ENCODE measurements at regions not wholly inside any gene's neighbourhood (a gene's known extent, or its start where the extent isn't known, plus 50 kb on each side); places are given as distances from the start of the nearest gene placed in this dataset.

DNA sequence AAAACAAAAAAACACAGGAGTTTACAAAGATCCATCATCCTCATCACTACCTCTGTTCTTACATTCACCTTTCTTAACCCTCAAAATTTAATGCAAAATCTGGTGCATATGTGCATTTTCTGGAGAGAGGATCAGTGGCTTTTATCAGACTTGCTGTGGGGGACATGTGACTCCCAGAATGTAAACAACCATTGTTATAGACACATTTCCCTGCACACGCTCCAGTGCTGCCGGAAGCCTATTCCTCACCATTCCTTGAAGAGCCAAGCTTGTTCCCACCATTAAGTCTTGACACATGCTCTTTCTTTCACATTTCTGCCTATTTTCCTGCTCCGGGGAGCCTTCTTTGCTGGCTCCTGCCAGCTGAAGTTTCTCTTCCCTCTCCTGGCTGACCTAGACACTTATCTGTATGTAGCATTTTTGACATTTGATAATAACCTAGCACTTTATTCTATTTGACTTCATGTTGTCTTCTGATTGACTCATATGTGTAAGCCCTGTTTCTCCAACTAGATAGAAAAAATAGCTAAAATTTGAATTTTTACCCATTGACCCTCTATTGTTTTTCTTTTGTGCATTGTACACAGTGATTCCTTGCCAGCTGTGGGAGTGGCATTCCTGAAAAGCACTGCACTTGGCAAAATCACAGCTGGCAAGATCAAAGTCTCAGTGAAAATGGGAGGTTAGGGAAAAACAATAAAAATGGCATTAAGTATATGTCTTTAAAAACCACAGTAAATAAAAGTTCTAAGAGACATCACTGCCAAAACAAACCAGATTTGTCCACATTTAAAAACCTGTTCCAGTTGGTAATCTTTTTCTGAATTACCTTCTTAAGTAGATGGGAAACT, 76.8 kb upstream of the CIBAR2 start:
- Histone ChIP-seq H3K79me2 (ENCODE audit: insufficient read depth) (peaks cover 100% of the 10 kb centered on the region), H3K4me1 (ENCODE audit: insufficient read depth) (peaks cover 19% of the 10 kb centered on the region), H3K4me3 (no peak overlapping the region), H3K36me3 (ENCODE audit: low read depth) (peaks cover 13% of the 10 kb centered on the region), H2AFZ (no peak overlapping the region), H3K27me3 (replicated peaks; ENCODE audit: insufficient read depth) (no peaks in the 10 kb centered on the region), H3K27ac (no peak overlapping the region), H3K9me2 (ENCODE audit: insufficient read depth) (no peaks in the 10 kb centered on the region), H3K4me2 (ENCODE audit: unreplicated experiment) (no peak overlapping the region), H3F3A (ENCODE audit: insufficient read depth) (peaks cover 16% of the 10 kb centered on the region), H3K9me3 (ENCODE audit: low read depth) (no peaks in the 10 kb centered on the region), H3K9ac (no peak overlapping the region), H4K20me1 (ENCODE audit: insufficient read depth) (no peaks in the 10 kb centered on the region; the same call in 1 of the 2 replicates)
- no peak for TF ChIP-seq EZH2phosphoT487 (IDR thresholded peaks at IDR 0.05; ENCODE audit: insufficient read depth, low read depth)
- no peak for TF ChIP-seq EZH2 (IDR thresholded peaks at IDR 0.05; ENCODE audit: insufficient read depth, poor library complexity, severe bottlenecking)
- no peak for DNase-seq
- WGBS, 2 experiments (ENCODE audit: low coverage in 1 of 2, low lambda C conversion rate in 2 of 2, missing lambda C conversion rate in 2 of 2): 78 to 82% methylated on average over 3 of the region's 3 CpGs
- in situ Hi-C loops (cut with MboI): no loop called here

DNA sequence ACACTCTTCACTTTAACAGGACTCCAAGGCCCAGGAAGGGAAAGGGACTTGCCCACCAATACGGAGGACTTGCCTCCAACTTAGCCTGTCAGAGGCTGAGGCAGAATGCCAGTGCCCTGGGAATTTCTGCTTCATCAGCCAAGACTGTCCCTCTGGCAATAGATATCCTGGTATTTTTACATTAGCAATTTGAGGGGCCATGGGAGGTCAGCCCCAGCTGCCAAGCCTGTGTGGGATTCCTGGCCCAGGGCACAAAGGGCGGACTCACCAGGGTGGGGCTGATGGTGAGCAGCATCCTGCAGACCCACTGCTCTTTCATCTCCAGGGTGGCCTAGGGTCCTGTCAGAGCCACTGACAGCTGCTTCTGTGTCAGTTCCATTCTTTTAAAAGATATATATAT, 78.3 kb upstream of the CIBAR2 start:
- Histone ChIP-seq H2AFZ (no peak overlapping the region), H3K4me1 (ENCODE audit: insufficient read depth) (peaks cover 20% of the 10 kb centered on the region), H3K36me3 (ENCODE audit: low read depth) (no peaks in the 10 kb centered on the region; the same call in 1 of the 2 replicates), H3K9me2 (ENCODE audit: insufficient read depth) (no peaks in the 10 kb centered on the region), H3K4me3 (no peak overlapping the region), H3F3A (ENCODE audit: insufficient read depth) (peaks cover 19% of the 10 kb centered on the region), H3K27me3 (replicated peaks; ENCODE audit: insufficient read depth) (no peaks in the 10 kb centered on the region), H3K4me2 (ENCODE audit: unreplicated experiment) (no peak overlapping the region), H3K9me3 (ENCODE audit: low read depth) (no peaks in the 10 kb centered on the region), H3K79me2 (ENCODE audit: insufficient read depth) (peaks cover 100% of the 10 kb centered on the region), H3K9ac (no peak overlapping the region), H3K27ac (no peak overlapping the region), H4K20me1 (ENCODE audit: insufficient read depth) (no peaks in the 10 kb centered on the region; the same call in 1 of the 2 replicates)
- in situ Hi-C loops (cut with MboI): no loop called here
- DNase-seq: no peak
- 73 to 75% methylated on average over 2 of the region's 2 CpGs for WGBS, 2 experiments (ENCODE audit: low coverage in 1 of 2, low lambda C conversion rate in 2 of 2, missing lambda C conversion rate in 2 of 2)
- TF ChIP-seq EZH2phosphoT487 (IDR thresholded peaks at IDR 0.05; ENCODE audit: insufficient read depth, low read depth): no peak
- TF ChIP-seq EZH2 (IDR thresholded peaks at IDR 0.05; ENCODE audit: insufficient read depth, poor library complexity, severe bottlenecking): no peak

DNA sequence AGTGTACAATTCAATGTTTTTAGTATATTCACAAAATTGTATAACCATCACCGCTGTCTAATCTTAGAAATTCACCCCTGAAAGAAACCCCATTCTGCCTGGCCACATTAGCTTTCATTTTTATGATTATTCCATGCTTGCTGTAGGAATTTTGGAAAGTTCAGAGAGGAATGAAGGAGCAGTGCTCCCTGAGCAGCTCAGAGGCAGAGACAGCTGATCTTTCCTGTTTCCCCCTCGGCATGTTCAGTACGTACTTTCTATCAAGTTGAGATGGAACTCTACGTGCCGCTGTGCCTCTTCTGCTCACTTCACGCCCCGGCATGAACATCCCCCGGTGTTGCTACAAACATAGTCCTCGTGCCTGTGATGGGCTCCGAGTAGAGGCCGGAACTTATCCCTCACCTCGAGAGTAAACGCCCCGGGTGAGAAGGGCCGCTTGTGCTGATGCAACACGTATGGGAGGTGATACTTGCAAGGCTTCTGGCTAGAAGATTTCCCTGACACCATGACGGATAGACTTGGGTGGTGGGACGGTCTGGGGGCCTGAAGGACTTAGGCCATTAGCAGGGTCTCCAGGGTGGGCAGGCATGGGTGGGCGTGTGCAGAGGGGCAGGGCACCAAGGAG, 79.2 kb upstream of the CIBAR2 start:
- Histone ChIP-seq H3K36me3 (ENCODE audit: low read depth) (no peaks in the 10 kb centered on the region), H3K4me1 (ENCODE audit: insufficient read depth) (peaks cover 29% of the 10 kb centered on the region), H3F3A (ENCODE audit: insufficient read depth) (peaks cover 19% of the 10 kb centered on the region), H3K9ac (no peak overlapping the region), H3K4me2 (ENCODE audit: unreplicated experiment) (no peak overlapping the region), H3K27ac (no peak overlapping the region), H3K79me2 (ENCODE audit: insufficient read depth) (peaks cover 100% of the 10 kb centered on the region), H3K9me2 (ENCODE audit: insufficient read depth) (no peaks in the 10 kb centered on the region), H2AFZ (no peak overlapping the region), H3K9me3 (ENCODE audit: low read depth) (no peaks in the 10 kb centered on the region), H4K20me1 (ENCODE audit: insufficient read depth) (no peaks in the 10 kb centered on the region; the same call in 1 of the 2 replicates), H3K4me3 (no peak overlapping the region), H3K27me3 (replicated peaks; ENCODE audit: insufficient read depth) (no peaks in the 10 kb centered on the region)
- 86 to 87% methylated on average over 19 of the region's 19 CpGs for WGBS, 2 experiments (ENCODE audit: low coverage in 1 of 2, low lambda C conversion rate in 2 of 2, missing lambda C conversion rate in 2 of 2)
- no peak for TF ChIP-seq EZH2 (IDR thresholded peaks at IDR 0.05; ENCODE audit: insufficient read depth, poor library complexity, severe bottlenecking)
- TF ChIP-seq EZH2phosphoT487 (IDR thresholded peaks at IDR 0.05; ENCODE audit: insufficient read depth, low read depth): no peak
- in situ Hi-C loops (cut with MboI): no loop called here
- no peak for DNase-seq

DNA sequence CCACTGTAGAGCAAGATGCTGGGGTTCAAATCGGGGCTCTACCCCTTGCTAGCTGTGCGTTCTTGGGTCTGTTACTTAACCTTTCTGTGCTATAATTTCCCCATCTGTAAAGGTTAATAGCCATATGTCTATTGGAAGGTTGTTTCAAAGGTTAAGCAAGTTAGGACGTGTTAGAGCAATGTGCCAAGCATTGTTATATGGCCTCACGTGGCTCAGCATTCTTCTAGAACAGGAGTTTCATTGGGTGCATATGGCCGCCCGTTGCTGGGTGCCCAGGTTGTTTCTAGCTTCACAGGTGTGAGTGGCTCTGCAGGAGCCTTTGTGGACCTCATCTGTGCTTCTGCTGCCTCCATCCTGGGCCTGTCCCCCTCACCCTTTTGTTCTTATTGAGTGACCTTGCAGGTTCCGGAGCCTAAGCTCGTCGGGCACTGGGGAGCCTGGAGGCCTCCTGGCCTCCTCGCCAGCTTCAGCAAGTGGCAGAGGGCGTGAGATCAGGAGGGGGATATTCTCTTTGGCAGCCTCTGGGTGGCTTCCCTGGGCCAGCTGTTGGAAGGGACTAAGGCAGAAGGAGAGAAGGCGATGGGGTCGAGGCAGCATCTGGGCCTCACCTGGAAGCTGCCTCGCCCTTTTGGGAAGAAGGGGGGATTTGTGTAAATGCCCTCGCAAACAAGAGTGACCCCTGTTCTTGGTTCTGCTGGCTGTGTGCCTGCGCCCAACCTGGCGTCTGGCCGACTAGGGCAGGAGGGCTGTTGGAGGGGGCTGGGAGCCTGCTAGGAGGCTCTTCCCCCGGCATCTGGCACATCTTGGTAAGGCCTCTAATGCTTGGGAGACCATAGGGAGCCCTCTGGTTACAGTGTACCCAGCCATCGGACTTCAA, 80.2 kb upstream of the CIBAR2 start:
- H3K4me1 ChIP-seq (ENCODE audit: insufficient read depth): peaks cover 26% of the 10 kb centered on the region
- WGBS, 2 experiments (ENCODE audit: low coverage in 1 of 2, low lambda C conversion rate in 2 of 2, missing lambda C conversion rate in 2 of 2): 89 to 90% methylated on average over 20 of the region's 20 CpGs
- TF ChIP-seq EZH2 (IDR thresholded peaks at IDR 0.05; ENCODE audit: insufficient read depth, poor library complexity, severe bottlenecking): no peak
- TF ChIP-seq EZH2phosphoT487 (IDR thresholded peaks at IDR 0.05; ENCODE audit: insufficient read depth, low read depth): no peak
- H3K4me3 ChIP-seq: no peak overlapping the region
- H3K4me2 ChIP-seq (ENCODE audit: unreplicated experiment): no peak overlapping the region
- no peaks in the 10 kb centered on the region for H3K9me3 ChIP-seq (ENCODE audit: low read depth)
- H3K9ac ChIP-seq: no peak overlapping the region
- peaks cover 100% of the 10 kb centered on the region for H3K79me2 ChIP-seq (ENCODE audit: insufficient read depth)
- H3K36me3 ChIP-seq (ENCODE audit: low read depth): no peaks in the 10 kb centered on the region
- DNase-seq: no peak
- no peaks in the 10 kb centered on the region for H3K9me2 ChIP-seq (ENCODE audit: insufficient read depth)
- peaks cover 19% of the 10 kb centered on the region for H3F3A ChIP-seq (ENCODE audit: insufficient read depth)
- H3K27me3 ChIP-seq (replicated peaks; ENCODE audit: insufficient read depth): no peaks in the 10 kb centered on the region
- no peaks in the 10 kb centered on the region; the same call in 1 of the 2 replicates for H4K20me1 ChIP-seq (ENCODE audit: insufficient read depth)
- H2AFZ ChIP-seq: no peak overlapping the region
- in situ Hi-C loops (cut with MboI): no loop called here
- peak overlapping the region; percentile 24 for H3K27ac ChIP-seq
